ENCODE measurements at regions not wholly inside any gene's neighbourhood (a gene's known extent, or its start where the extent isn't known, plus 50 kb on each side); places are given as distances from the start of the nearest gene placed in this dataset.

GRCh38 chr16:86828202-86828601, 249.9 kb downstream of the FOXL1 start:
- Histone ChIP-seq H3K36me3 (ENCODE audit: control insufficient read depth, insufficient read depth, low read length) (no peaks in the 10 kb centered on the region), H3K4me3 (ENCODE audit: extremely low read depth, insufficient read depth, low read length, poor library complexity, severe bottlenecking) (no peak overlapping the region), H3K9me3 (ENCODE audit: control insufficient read depth, low read length) (no peaks in the 10 kb centered on the region), H3K27ac (ENCODE audit: low read depth, low read length, severe bottlenecking) (no peak overlapping the region), H3K4me1 (ENCODE audit: control insufficient read depth, insufficient read depth, low read length, poor library complexity, severe bottlenecking) (peaks cover 17% of the 10 kb centered on the region)
- 94% methylated on average over 3 to 4 of the region's 6 CpGs for WGBS, 2 experiments (ENCODE audit: insufficient coverage in 2 of 2)

DNA sequence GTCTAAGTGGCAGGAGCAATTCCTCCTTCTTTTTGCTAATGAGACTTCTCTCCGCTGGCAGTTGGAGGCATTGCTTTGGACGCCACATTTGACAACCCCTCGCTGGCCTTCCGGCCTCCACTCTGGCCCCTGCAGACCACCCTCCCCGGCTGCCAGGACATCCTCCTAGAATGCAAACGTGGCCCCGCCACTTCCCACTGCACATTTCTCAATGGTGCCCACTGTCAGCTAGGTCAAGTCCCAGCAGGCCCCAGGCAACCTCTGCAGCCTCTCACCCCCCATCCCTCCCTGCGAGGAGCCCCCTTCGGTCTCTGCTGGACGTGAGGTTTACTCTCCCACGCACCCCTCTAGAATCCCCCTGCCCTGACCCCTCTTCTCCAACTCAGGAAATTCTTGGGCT, 250.3 kb downstream of the FOXL1 start:
- Histone ChIP-seq H3K4me1 (ENCODE audit: control insufficient read depth, insufficient read depth, low read length, poor library complexity, severe bottlenecking) (peaks cover 17% of the 10 kb centered on the region), H3K9me3 (ENCODE audit: control insufficient read depth, low read length) (no peaks in the 10 kb centered on the region), H3K36me3 (ENCODE audit: control insufficient read depth, insufficient read depth, low read length) (no peaks in the 10 kb centered on the region), H3K4me3 (ENCODE audit: extremely low read depth, insufficient read depth, low read length, poor library complexity, severe bottlenecking) (no peak overlapping the region), H3K27ac (ENCODE audit: low read depth, low read length, severe bottlenecking) (no peak overlapping the region)
- 94 to 98% methylated on average over 7 to 8 of the region's 11 CpGs for WGBS, 2 experiments (ENCODE audit: insufficient coverage in 2 of 2)

DNA sequence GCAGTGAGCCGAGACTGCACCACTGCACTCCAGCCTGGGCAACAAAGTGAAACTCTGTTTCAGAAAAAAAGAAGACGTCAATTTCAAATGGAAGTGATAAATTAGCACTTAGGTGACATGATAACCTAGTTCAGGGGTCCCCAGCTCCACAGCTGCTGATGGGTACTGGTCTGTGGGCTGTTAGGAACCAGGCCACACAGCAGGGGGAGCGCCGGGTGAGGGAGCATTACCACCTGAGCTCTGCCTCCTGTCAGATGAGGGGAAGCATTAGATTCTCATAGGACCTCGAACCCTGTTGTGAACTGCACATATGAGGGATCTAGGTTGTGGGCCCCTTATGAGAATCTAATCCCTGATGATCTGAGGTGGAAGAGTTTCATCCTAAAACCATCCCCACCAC, 253.0 kb downstream of the FOXL1 start:
- Histone ChIP-seq H3K4me3 (ENCODE audit: extremely low read depth, insufficient read depth, low read length, poor library complexity, severe bottlenecking) (no peak overlapping the region), H3K27ac (ENCODE audit: low read depth, low read length, severe bottlenecking) (no peak overlapping the region), H3K36me3 (ENCODE audit: control insufficient read depth, insufficient read depth, low read length) (no peaks in the 10 kb centered on the region), H3K9me3 (ENCODE audit: control insufficient read depth, low read length) (no peaks in the 10 kb centered on the region), H3K4me1 (ENCODE audit: control insufficient read depth, insufficient read depth, low read length, poor library complexity, severe bottlenecking) (peaks cover 12% of the 10 kb centered on the region)
- 93 to 100% methylated on average over 3 to 4 of the region's 5 CpGs for WGBS, 2 experiments (ENCODE audit: insufficient coverage in 2 of 2)

- no peaks in the 10 kb centered on the region for H3K4me1 ChIP-seq (ENCODE audit: control insufficient read depth, insufficient read depth, low read length, poor library complexity, severe bottlenecking)
- H3K9me3 ChIP-seq (ENCODE audit: control insufficient read depth, low read length): no peaks in the 10 kb centered on the region
- no peak overlapping the region for H3K27ac ChIP-seq (ENCODE audit: low read depth, low read length, severe bottlenecking)
- no peak overlapping the region for H3K4me3 ChIP-seq (ENCODE audit: extremely low read depth, insufficient read depth, low read length, poor library complexity, severe bottlenecking)
- no peaks in the 10 kb centered on the region for H3K36me3 ChIP-seq (ENCODE audit: control insufficient read depth, insufficient read depth, low read length)
- 88 to 93% methylated on average over 6 to 7 of the region's 9 CpGs for WGBS, 2 experiments (ENCODE audit: insufficient coverage in 2 of 2)
These were observed 254.8 kb downstream of the FOXL1 start for GRCh38 chr16:86833136-86833535.

DNA sequence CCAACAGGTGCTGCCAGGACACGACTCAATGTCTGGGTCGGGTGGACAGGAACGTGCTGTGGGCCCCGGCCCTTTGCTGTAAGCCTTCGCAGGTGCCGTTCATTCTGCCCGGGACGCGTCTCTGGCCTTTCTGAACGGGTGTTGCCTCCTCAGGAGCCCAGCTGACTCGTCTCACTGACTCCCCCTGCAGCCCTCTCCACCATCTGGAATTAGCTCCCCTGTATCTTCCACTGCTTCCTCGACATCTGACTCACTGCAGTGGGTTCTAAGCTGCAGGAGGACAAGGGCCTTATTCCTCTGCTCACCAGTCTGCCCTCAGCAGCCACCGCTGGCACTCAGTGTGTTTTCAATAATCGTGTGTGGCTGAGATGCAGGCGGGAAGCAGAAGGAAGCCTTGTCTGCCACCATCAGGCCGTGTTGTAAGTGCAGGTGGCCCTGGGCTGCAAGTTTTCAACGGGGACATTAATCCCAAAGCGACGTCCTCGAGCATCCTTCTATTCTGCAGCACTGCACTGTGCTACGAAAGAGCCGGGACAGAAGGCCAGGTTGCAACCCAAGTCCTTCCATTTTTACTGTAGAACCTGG, 256.2 kb downstream of the FOXL1 start:
- H3K27ac ChIP-seq (ENCODE audit: low read depth, low read length, severe bottlenecking): no peak overlapping the region
- H3K9me3 ChIP-seq (ENCODE audit: control insufficient read depth, low read length): peaks cover 4% of the 10 kb centered on the region
- no peaks in the 10 kb centered on the region for H3K36me3 ChIP-seq (ENCODE audit: control insufficient read depth, insufficient read depth, low read length)
- no peaks in the 10 kb centered on the region for H3K4me1 ChIP-seq (ENCODE audit: control insufficient read depth, insufficient read depth, low read length, poor library complexity, severe bottlenecking)
- H3K4me3 ChIP-seq (ENCODE audit: extremely low read depth, insufficient read depth, low read length, poor library complexity, severe bottlenecking): no peak overlapping the region
- 53 to 57% methylated on average over 21 to 22 of the region's 22 CpGs for WGBS, 2 experiments (ENCODE audit: insufficient coverage in 2 of 2)

DNA sequence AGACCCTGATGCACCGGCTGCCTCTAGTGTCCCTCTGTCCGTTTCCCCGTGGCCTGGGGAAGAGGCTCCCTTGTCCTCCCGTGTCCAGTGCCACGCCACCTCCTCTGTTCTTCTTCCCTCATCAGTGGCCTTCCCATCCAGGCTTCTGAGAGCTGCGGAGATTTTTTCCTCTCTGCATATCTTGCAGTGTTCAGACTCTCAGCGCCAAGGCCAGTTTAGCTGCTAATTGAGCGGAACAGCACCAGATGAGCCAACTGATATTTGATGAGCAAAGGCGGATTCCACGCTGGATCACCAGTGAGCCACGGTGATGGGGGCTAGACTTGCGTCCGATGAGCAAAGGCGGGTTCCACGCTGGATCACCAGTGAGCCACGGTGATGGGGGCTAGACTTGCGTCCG, 257.6 kb downstream of the FOXL1 start:
- Histone ChIP-seq H3K9me3 (ENCODE audit: control insufficient read depth, low read length) (peaks cover 4% of the 10 kb centered on the region), H3K4me3 (ENCODE audit: extremely low read depth, insufficient read depth, low read length, poor library complexity, severe bottlenecking) (no peak overlapping the region)
- WGBS, 2 experiments (ENCODE audit: insufficient coverage in 2 of 2): 89 to 98% methylated on average over 10 of the region's 18 CpGs

GRCh38 chr16:86836503-86837129, 258.3 kb downstream of the FOXL1 start:
- 93 to 100% methylated on average over 1 to 3 of the region's 11 CpGs for WGBS, 2 experiments (ENCODE audit: insufficient coverage in 2 of 2)
- Histone ChIP-seq H3K4me1 (ENCODE audit: control insufficient read depth, insufficient read depth, low read length, poor library complexity, severe bottlenecking) (no peaks in the 10 kb centered on the region), H3K27ac (ENCODE audit: low read depth, low read length, severe bottlenecking) (no peak overlapping the region), H3K9me3 (ENCODE audit: control insufficient read depth, low read length) (peaks cover 4% of the 10 kb centered on the region), H3K4me3 (ENCODE audit: extremely low read depth, insufficient read depth, low read length, poor library complexity, severe bottlenecking) (no peak overlapping the region), H3K36me3 (ENCODE audit: control insufficient read depth, insufficient read depth, low read length) (no peaks in the 10 kb centered on the region)

More for the DNA sequence above, 257.6 kb downstream of the FOXL1 start:
- no peaks in the 10 kb centered on the region for H3K4me1 ChIP-seq (ENCODE audit: control insufficient read depth, insufficient read depth, low read length, poor library complexity, severe bottlenecking)
- no peaks in the 10 kb centered on the region for H3K36me3 ChIP-seq (ENCODE audit: control insufficient read depth, insufficient read depth, low read length)
- H3K27ac ChIP-seq (ENCODE audit: low read depth, low read length, severe bottlenecking): no peak overlapping the region

DNA sequence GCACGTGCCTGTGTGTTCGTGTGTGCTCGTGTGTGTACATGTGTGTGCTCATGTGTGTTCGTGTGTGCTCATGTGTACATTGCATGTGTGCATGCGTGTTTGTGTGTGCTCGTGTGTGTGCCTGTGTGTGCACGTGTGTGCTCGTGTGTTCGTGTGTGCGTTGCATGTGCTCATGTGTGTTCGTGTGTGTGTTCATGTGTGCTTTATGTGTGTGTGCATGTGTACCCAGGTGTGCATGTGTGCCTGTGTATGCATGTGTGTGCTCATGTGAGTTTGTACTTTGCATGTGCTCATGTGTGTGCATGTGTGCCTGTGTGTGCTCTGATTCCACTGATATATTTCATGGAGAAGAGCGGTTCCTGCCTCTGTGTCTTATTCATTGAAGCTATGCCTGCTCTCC, 265.5 kb downstream of the FOXL1 start:
- H3K9me3 ChIP-seq (ENCODE audit: control insufficient read depth, low read length): peaks cover 3% of the 10 kb centered on the region
- no peak overlapping the region for H3K4me3 ChIP-seq (ENCODE audit: extremely low read depth, insufficient read depth, low read length, poor library complexity, severe bottlenecking)
- H3K36me3 ChIP-seq (ENCODE audit: control insufficient read depth, insufficient read depth, low read length): no peaks in the 10 kb centered on the region
- no peaks in the 10 kb centered on the region for H3K4me1 ChIP-seq (ENCODE audit: control insufficient read depth, insufficient read depth, low read length, poor library complexity, severe bottlenecking)
- H3K27ac ChIP-seq (ENCODE audit: low read depth, low read length, severe bottlenecking): no peak overlapping the region
- 94 to 97% methylated on average over 8 to 11 of the region's 12 CpGs for WGBS, 2 experiments (ENCODE audit: insufficient coverage in 2 of 2)

- Histone ChIP-seq H3K4me3 (ENCODE audit: extremely low read depth, insufficient read depth, low read length, poor library complexity, severe bottlenecking) (no peak overlapping the region), H3K9me3 (ENCODE audit: control insufficient read depth, low read length) (no peaks in the 10 kb centered on the region), H3K4me1 (ENCODE audit: control insufficient read depth, insufficient read depth, low read length, poor library complexity, severe bottlenecking) (no peaks in the 10 kb centered on the region), H3K36me3 (ENCODE audit: control insufficient read depth, insufficient read depth, low read length) (no peaks in the 10 kb centered on the region), H3K27ac (ENCODE audit: low read depth, low read length, severe bottlenecking) (no peak overlapping the region)
- 98 to 99% methylated on average over 16 of the region's 16 CpGs for WGBS, 2 experiments (ENCODE audit: insufficient coverage in 2 of 2)
These were observed 266.3 kb downstream of the FOXL1 start for GRCh38 chr16:86844695-86845094.

GRCh38 chr16:86846136-86846535, 267.8 kb downstream of the FOXL1 start:
- no peak overlapping the region for H3K27ac ChIP-seq (ENCODE audit: low read depth, low read length, severe bottlenecking)
- WGBS, 2 experiments (ENCODE audit: insufficient coverage in 2 of 2): 94 to 97% methylated on average over 6 to 7 of the region's 7 CpGs
- H3K4me1 ChIP-seq (ENCODE audit: control insufficient read depth, insufficient read depth, low read length, poor library complexity, severe bottlenecking): no peaks in the 10 kb centered on the region
- H3K9me3 ChIP-seq (ENCODE audit: control insufficient read depth, low read length): no peaks in the 10 kb centered on the region
- H3K4me3 ChIP-seq (ENCODE audit: extremely low read depth, insufficient read depth, low read length, poor library complexity, severe bottlenecking): no peak overlapping the region
- no peaks in the 10 kb centered on the region for H3K36me3 ChIP-seq (ENCODE audit: control insufficient read depth, insufficient read depth, low read length)

GRCh38 chr16:86848821-86849220, 270.5 kb downstream of the FOXL1 start:
- Histone ChIP-seq H3K27ac (ENCODE audit: low read depth, low read length, severe bottlenecking) (no peak overlapping the region), H3K9me3 (ENCODE audit: control insufficient read depth, low read length) (no peaks in the 10 kb centered on the region), H3K36me3 (ENCODE audit: control insufficient read depth, insufficient read depth, low read length) (no peaks in the 10 kb centered on the region), H3K4me3 (ENCODE audit: extremely low read depth, insufficient read depth, low read length, poor library complexity, severe bottlenecking) (no peak overlapping the region), H3K4me1 (ENCODE audit: control insufficient read depth, insufficient read depth, low read length, poor library complexity, severe bottlenecking) (no peaks in the 10 kb centered on the region)
- WGBS, 2 experiments (ENCODE audit: insufficient coverage in 2 of 2): 89 to 92% methylated on average over 5 to 8 of the region's 8 CpGs
